Uterus (tissue), 2 donors: ENCODE measurements at regions not wholly inside any gene's neighbourhood (a gene's known extent, or its start where the extent isn't known, plus 50 kb on each side); places are given as distances from the start of the nearest gene placed in this dataset.
"Not testable (repeated sequence)": the region's sequence is repeated elsewhere in the genome, so short reads cannot be mapped to it uniquely, and the experiment has no call there.

Source experiments
- CTCF ChIP-seq, 4 experiments: fragments of 200-600 bp in 2 of 4; fragments of 450-650 bp in 2 of 4; sonication (generic) in 2 of 4; IDR thresholded peaks; one replicate each; pipeline ENCODE4 v1.5.1; 2016 to 2019; ENCODE audit warnings: antibody characterized with exemption in 4 of 4, mild to moderate bottlenecking in 2 of 4, moderate library complexity in 1 of 4
- POLR2A ChIP-seq, 2 donors: fragments of 450-650 bp; IDR thresholded peaks; one replicate each; pipeline ENCODE4 v1.6.1; 2016; ENCODE audit warnings: antibody characterized with exemption in 2 of 2, mild to moderate bottlenecking in 1 of 2, moderate library complexity in 1 of 2

- TF ChIP-seq CTCF, POLR2A (IDR thresholded peaks at IDR 0.05): not testable (repeated sequence)
These were observed 175.5 kb downstream of the BCL2L11 start for GRCh38 chr2:111296122-111296804.
